Lower leg skin (tissue), 4 donors: ENCODE measurements at regions not wholly inside any gene's neighbourhood (a gene's known extent, or its start where the extent isn't known, plus 50 kb on each side); places are given as distances from the start of the nearest gene placed in this dataset.
A peak's percentile ranks its signal among the peaks of the same experiment; 100 is the strongest.
"Not testable (repeated sequence)": the region's sequence is repeated elsewhere in the genome, so short reads cannot be mapped to it uniquely, and the experiment has no call there.

Experiments
- DNase-seq, 2 donors: peaks; one replicate each; pipeline ENCODE4 v3.0.0-alpha.2; 2019; ENCODE audit warnings: low spot score in 2 of 2
- H3K4me3 ChIP-seq: fragments of 200-600 bp; sonication (generic); 2 replicates; pipeline ENCODE4 v1.5.1; 2017; ENCODE audit warnings: mild to moderate bottlenecking, low read depth; ENCODE audit not compliant: poor library complexity, severe bottlenecking
- POLR2A ChIP-seq, 2 donors: fragments of 450-650 bp; IDR thresholded peaks; one replicate each; pipeline ENCODE4 v1.6.1; 2016 to 2017; ENCODE audit warnings: antibody characterized with exemption in 2 of 2, mild to moderate bottlenecking in 1 of 2, moderate library complexity in 1 of 2
- WGBS, 2 donors: methylation state at CpG; one replicate each; pipeline ENCODE4 v1.1.5; 2018; 5-methylcytosine and 5-hydroxymethylcytosine counted together
- intact Hi-C: fragments of 100-400 bp; cut with DNase I; formaldehyde crosslinking; loops from one replicate; pipeline ENCODE4 v1.15.0; 2023; ENCODE audit warnings: low total_unique reads
- TF ChIP-seq, protein P1 (sequence below), 3 donors: fragments of 450-650 bp; IDR thresholded peaks; one replicate each; pipeline ENCODE4 v1.5.1; 2016; ENCODE audit warnings: antibody characterized with exemption in 3 of 3, mild to moderate bottlenecking in 3 of 3, moderate library complexity in 2 of 3

DNA sequence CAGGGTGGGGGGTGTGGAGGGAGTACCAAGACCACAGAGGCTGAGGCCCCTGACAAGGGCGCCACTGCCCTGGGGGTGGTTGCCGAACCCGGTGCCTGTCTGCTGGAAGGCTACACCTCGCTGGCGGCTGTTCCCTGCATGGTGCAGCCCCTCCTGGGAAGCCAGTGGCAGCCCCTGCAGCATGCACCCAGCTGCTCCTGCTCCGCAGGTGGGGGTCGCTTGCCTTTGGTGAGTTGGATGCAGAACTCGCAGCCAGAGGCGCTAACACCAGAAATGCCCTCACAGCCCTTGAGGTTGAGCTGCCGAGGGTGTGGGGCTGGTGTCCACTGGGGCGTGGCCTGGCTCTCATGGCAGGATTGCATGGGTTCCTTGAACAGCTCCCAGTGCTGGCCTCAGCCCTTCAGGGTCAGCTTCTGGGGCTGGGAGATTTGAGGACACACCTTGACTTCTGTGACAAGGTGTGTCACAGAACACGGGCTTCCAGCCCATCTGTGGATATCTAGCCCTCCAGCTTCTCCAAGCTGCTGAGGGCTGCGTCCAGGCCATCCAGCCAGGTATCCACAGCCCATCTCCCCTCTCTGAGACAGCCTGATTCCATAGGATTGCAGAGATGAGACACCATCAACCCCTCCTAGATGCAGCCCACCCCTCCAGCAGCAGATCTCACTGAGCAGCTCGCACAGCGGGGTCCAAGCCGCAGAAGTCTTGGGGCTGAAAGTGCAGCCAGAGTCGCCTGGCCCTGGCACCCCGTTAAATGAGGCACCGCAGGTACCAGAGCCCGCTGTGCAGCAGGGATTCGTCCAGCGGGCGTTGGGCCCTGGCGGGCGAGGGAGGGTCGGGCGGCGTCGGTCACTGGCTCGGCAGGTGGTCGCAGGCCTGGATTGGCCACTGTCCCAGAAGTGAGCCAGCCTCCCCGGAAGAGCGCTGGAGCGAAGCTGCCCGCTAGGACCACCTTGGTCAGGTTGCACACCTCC, 586.3 kb downstream of the KCNJ18 start:
- no peak overlapping the region for H3K4me3 ChIP-seq
- peak in 1 of 2 donors; percentile 70 for DNase-seq
- WGBS, 2 donors: 87 to 93% methylated on average over 28 to 33 of the region's 35 CpGs
- no peak for TF ChIP-seq POLR2A (IDR thresholded peaks at IDR 0.05)
- TF ChIP-seq, protein P1, sequence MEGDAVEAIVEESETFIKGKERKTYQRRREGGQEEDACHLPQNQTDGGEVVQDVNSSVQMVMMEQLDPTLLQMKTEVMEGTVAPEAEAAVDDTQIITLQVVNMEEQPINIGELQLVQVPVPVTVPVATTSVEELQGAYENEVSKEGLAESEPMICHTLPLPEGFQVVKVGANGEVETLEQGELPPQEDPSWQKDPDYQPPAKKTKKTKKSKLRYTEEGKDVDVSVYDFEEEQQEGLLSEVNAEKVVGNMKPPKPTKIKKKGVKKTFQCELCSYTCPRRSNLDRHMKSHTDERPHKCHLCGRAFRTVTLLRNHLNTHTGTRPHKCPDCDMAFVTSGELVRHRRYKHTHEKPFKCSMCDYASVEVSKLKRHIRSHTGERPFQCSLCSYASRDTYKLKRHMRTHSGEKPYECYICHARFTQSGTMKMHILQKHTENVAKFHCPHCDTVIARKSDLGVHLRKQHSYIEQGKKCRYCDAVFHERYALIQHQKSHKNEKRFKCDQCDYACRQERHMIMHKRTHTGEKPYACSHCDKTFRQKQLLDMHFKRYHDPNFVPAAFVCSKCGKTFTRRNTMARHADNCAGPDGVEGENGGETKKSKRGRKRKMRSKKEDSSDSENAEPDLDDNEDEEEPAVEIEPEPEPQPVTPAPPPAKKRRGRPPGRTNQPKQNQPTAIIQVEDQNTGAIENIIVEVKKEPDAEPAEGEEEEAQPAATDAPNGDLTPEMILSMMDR (IDR thresholded peaks at IDR 0.05): no peak
- intact Hi-C loops: no loop called here

DNA sequence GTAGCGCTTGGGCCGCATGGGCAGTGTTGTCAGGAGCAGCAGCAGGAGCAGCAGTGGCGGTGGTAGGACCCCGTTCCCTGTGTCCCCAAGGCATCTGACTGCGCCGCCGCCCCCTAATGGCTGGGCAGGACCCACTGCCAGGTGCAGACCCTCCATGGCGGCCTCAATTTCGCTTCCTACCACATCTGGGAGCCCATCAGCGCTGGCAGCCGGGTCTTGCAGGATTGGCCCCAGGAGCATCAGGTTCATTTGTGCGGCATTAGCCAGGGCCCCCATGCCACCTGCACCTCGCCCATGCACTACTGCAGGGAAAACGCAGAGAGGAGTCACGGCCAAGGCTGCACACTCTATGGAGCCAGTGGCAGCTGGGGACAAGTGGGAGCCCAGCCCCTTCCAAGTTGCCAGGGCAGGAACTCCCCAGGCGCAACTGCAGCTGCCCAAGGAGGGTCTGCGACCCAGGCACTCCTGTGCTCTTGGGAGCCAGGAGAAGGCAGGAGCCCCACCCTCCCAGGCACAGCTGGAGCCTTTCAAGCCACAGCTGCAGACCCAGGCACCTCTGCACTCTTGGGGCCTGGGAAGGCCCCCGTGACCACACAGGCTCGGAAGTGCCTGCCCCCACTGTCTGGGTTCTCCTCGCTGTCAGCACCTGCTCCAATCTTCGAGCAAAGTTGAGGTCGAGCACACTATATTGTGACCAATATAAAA, 594.2 kb downstream of the KCNJ18 start:
- peak in 1 of 2 donors; percentile 76 for DNase-seq
- WGBS, 2 donors: 84 to 88% methylated on average over 22 of the region's 22 CpGs
- no peak overlapping the region for H3K4me3 ChIP-seq
- TF ChIP-seq, protein P1 (IDR thresholded peaks at IDR 0.05): no peak
- no peak for TF ChIP-seq POLR2A (IDR thresholded peaks at IDR 0.05)
- intact Hi-C loops: no loop called here

DNA sequence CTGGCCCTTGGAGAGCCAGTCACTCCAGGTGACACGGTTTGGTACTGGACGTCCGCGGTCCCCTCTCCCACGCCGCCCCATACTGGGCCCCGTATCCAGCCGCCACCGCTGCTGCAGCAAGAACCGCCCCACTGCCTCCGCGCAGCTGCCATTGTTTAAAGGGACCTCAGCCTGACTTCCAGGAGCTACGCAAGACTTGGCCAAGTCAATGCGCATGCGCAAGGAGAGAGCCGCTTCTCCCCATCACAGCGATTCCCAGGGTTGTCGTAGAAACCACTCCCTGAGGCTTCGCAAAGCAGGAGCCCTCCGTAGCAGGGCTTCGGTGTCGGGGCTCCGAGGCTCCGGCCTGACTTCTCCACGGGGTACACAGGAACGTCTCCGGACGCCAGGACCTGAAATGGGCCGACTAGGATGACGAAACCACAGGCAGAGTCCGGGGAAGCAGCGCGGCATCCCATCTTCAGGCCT, 606.2 kb downstream of the KCNJ18 start:
- H3K4me3 ChIP-seq, intact Hi-C loops, DNase-seq: not testable (repeated sequence)
- WGBS, 2 donors: 87 to 90% methylated on average over 20 to 30 of the region's 33 CpGs

DNA sequence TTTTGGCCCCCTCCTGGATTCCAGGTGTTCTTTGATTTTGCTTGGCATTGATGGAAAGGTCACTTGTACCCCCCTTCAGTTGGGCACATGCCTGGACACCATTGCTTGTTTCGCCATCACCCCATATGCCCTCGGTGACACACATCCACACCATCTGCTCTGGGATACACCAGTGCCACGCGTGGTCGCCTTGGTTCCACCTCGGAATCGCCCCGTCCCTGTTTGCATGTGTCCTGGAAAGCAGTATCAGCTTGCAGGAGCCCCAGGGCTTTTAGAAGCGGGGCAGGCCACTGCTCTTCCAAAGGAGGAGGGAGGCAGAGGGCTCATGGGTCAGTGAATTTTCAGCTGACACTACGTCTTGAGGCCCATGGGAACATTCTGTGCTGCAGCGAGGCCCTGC, 607.9 kb downstream of the KCNJ18 start:
- 80% methylated on average over 11 of the region's 11 CpGs for WGBS, 2 donors
- no peak overlapping the region for H3K4me3 ChIP-seq
- DNase-seq: peak in 1 of 2 donors; percentile 77
- TF ChIP-seq POLR2A (IDR thresholded peaks at IDR 0.05): no peak
- TF ChIP-seq, protein P1 (IDR thresholded peaks at IDR 0.05): no peak
- intact Hi-C loops: no loop called here

DNA sequence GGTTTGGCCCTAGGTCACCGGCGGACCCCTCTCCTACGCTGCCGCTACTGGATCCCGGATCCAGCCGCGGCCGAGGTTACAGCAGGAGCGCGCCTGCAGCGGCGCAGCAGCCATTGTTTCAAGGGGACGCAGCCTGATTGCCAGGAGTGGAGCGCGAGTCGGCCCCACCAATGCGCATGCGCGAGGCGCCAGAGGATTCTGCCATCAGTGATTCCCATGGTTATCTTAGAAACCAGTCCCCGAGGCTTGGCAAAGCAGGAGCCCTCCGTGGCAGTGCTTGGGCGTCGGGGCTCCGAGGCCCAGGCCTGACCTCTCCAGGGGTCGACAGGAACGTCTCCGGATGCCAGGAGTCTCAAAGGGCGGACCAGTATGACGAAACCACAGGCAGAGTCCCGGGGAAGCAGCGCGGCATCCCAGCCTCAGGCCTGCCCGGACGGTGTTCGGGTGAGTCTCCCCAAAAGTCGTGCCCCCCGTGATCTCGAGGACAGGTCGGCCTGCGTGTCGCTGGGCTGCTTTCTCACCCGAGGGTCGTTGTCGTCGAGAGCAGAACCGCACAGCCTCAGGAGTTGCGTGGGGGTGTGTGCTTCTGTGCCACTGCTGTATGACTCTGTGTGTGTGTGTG, 608.5 kb downstream of the KCNJ18 start:
- intact Hi-C loops: no loop called here
- WGBS, 2 donors: 78 to 84% methylated on average over 41 to 48 of the region's 48 CpGs
- DNase-seq: peak in 1 of 2 donors; percentile 73
- H3K4me3 ChIP-seq: no peak overlapping the region
- no peak for TF ChIP-seq POLR2A (IDR thresholded peaks at IDR 0.05)
- TF ChIP-seq, protein P1 (IDR thresholded peaks at IDR 0.05): no peak

DNA sequence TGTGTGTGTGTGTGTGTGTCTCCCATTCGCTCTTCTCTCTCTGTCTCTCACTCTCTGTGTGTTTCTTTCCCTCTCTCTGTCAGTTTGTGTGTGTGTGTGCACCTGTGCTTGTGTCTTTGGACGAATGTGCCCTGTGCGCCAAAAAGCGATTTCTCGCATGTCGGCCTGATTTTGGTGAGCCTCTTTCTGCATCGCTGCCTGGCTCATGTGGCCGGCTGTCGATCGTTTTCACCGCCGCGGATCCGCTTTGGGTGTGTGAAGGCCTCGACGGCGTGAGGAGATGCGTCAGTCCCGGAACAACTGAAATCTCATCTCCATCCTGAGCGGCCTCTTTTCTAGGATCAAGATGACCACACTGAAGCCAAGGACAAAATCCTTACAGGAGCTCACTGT, 609.0 kb downstream of the KCNJ18 start:
- 90 to 93% methylated on average over 20 of the region's 20 CpGs for WGBS, 2 donors
- no peak for DNase-seq
- intact Hi-C loops: no loop called here
- no peak for TF ChIP-seq POLR2A (IDR thresholded peaks at IDR 0.05)
- TF ChIP-seq, protein P1 (IDR thresholded peaks at IDR 0.05): no peak
- no peak overlapping the region for H3K4me3 ChIP-seq
